Activated CD4-positive, alpha-beta T cell treated with anti-CD3 and anti-CD28 coated beads, Interleukin-2, Interleukin-4, amounts not matched to agents 100 ng/mL and 50 ng/mL, durations not matched to agents 16 hours and 8 hours (primary cell): ENCODE measurements at regions not wholly inside any gene's neighbourhood (a gene's known extent, or its start where the extent isn't known, plus 50 kb on each side); places are given as distances from the start of the nearest gene placed in this dataset.
"Not testable (repeated sequence)": the region's sequence is repeated elsewhere in the genome, so short reads cannot be mapped to it uniquely, and the experiment has no call there.

Experiments
- DNase-seq: peaks from one replicate; pipeline ENCODE4 v3.0.0-alpha.2; 2020; ENCODE audit warnings: low spot score

GRCh38 chr21:18831942-18832676, 428.5 kb upstream of the TMPRSS15 start:
- DNase-seq: no peak

DNA sequence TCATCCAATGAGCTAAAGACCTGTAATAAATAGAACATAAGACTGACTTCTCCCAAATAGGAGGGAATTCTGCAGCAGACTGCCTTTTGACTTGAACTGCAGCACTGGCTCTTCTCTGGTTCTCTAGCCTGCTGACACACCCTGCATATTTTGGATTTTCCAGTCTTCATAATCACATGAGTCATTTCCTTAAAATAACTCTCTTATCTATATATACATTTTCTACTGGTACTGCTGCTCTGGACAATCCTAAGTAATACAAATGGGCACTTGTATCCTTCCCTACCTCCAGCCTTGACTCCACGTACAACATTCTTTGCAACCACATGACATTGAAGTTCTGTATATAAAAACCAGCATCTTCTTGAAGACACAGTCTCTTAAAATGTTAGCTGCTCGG, 429.4 kb upstream of the TMPRSS15 start:
- DNase-seq: no peak

DNA sequence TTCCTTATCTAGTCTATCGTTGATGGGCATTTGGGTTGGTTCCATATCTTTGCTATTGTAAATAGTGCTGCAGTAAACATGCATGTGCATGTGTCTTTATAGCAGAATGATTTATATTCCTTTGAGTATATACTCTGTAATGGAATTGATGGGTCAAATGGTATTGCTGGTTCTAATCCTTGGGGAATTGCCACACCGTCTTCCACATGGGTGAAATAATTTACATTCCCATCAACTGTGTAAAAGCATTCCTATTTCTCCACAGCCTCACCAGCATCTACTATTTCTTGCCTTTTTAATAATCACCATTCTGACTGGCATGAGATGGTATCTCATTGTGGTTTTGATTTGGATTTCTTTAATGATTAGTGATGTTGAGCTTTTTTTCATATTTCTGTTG, 430.5 kb upstream of the TMPRSS15 start:
- not testable (repeated sequence) for DNase-seq

DNA sequence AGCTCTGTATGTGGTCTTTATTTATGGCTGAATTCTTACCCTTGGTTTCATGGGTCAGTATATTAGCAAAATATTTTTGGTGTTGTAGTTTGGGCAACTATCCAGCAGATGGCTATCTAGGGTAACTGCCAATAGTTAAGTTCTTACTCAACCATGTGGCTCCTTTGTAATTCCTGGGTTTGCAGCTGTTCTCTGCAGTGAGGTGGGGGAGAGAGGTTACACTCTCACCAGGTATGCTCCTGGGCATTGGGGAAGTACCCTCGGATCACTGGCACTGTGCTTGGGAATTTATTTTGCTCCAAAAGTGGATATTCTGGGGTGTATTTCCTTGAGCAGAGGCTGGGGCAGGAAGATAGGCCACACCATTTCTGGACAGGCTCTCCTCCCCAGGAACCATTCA, 436.7 kb upstream of the TMPRSS15 start:
- peak; percentile 15 for DNase-seq

- DNase-seq: not testable (repeated sequence)
These were observed 454.0 kb upstream of the TMPRSS15 start for GRCh38 chr21:18857606-18858005.

GRCh38 chr21:18869104-18869503, 465.5 kb upstream of the TMPRSS15 start:
- no peak for DNase-seq

- no peak for DNase-seq
These were observed 474.3 kb upstream of the TMPRSS15 start for GRCh38 chr21:18877917-18878316.

- no peak for DNase-seq
These were observed 484.5 kb upstream of the TMPRSS15 start for GRCh38 chr21:18887922-18888602.

DNA sequence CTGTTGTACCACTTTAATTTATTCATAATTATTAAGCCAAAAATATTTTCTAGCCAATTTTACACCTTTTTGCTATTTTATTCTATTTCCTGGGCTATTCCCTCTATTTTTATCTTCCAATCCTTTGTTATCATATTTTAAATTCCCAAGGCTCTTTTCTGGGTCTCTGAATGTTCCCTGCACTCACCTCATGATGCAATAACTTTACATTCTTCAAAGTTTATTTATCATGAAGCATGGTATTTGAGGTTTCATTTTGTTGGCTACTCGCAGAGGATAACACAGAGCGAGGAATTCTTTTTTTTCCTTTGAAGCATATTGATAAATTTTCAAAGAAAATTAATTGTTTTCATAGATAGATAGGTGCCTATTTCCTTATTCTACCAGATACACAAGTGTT, 489.8 kb upstream of the TMPRSS15 start:
- DNase-seq: no peak

- DNase-seq: no peak
These were observed 490.8 kb upstream of the TMPRSS15 start for GRCh38 chr21:18894387-18894786.

DNA sequence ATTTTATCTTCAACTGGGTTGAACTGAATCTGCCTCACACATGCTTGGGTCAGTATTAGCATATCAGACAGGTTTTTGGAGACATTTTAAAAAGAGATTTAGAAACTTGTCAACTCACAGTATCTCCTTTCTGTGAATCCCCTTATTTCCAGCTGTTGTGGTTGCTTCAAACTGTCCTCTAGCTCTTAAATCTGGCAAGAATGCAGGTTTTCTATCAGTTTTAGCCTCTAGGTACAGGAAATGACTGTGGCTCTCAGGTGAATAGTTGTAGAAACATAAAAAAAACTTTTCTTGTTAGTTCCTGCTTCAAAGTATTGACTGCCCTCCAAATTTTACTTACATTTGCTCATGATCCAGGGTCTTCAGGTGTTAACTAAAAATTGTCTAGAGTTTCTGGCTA, 495.7 kb upstream of the TMPRSS15 start:
- no peak for DNase-seq

DNA sequence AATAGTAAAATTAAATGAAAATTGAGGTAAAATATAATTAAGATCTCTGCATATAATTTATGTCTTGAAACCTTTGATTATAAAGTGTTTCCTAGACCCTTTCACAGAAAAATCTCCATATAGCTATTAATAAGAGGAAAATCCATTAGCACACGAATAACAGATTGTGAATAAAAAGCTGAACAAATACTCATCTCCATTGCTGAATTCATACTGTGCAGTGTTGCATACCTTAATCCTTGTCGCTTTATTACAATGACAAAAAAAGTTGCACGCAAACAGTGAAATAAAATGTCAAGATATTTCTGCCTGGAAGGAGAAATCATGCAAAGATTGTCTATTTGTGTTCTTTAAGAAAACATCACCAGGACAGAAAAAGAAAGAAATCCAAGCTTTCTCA, 499.1 kb upstream of the TMPRSS15 start:
- no peak for DNase-seq

GRCh38 chr21:18907076-18907475, 503.5 kb upstream of the TMPRSS15 start:
- DNase-seq: no peak

- no peak for DNase-seq
These were observed 505.1 kb upstream of the TMPRSS15 start for GRCh38 chr21:18908641-18909040.

DNA sequence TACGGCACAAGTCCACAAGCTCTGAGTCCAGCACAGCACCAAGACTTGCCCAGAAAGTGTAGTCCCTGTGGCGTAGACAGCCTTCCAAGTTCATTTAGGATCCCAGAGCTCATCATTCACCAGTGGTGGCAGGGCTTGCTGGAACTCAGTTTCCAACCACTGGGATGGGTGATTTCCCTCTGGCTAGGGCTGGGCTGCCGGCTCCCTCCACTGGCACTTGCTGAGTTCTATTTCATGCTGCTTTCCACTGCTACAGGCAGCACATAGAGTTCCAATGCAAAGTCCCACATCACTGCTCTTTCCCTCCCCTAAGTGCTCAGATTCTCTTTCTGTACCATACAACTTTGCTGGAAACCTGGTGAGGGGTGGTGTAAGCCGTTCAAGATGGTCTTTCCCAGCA, 510.3 kb upstream of the TMPRSS15 start:
- DNase-seq: no peak

DNA sequence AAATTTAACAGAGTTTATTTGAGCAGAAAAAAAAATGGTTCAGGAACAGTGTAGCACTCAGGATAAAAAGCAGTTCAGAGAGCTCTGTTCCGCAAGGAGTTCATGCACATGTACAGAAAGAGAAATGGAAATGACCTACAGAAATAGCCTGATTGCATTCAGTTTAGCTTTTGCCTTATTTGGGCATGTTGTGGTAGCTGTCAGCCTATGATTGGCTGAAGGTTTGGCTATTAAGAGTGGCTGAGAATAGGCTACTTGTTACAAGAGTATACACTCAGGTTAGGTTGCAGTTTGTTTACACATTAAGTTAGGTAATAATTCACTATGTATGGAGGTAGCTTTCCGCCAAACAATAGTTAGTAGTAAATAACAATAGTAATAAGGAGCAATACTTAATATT, 511.0 kb upstream of the TMPRSS15 start:
- no peak for DNase-seq

- DNase-seq: no peak
These were observed 514.0 kb upstream of the TMPRSS15 start for GRCh38 chr21:18917622-18918021.

DNA sequence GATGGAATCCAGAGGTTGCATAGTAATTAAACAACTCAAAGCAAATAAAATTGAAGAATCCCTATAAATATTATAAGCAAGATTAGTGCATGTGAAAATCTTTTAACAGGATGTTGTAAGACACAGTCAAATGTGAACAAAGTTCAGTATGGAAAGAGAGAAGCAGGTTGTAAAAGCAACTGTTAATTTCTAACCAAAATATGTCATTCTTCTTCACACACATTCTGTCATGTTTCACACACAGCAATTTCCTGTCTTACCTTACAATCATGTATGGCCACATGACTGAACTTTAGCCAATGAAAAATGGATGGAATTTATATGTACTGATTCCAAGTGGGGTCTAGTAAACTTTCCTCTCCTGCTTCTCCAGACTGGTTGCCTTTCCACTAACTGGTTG, 527.7 kb upstream of the TMPRSS15 start:
- no peak for DNase-seq

DNA sequence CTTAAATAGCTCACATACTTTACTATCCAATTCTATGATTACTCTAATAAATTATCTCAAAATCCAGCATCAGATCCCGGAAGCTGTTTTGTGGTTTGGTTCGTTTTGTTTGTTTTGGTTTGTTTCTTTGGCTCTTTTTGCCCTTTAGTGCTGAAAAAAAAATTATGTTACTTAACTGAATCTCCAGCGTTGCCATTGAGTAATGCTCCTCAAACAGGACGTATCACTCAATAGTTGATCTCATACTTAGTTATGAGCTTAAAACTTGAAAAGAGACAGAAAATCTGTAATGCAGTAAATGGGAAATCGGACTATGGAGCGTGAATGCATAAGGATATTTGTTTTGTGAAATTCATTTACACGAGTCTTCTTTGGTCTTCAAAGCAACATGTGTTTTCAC, 533.8 kb upstream of the TMPRSS15 start:
- no peak for DNase-seq

DNA sequence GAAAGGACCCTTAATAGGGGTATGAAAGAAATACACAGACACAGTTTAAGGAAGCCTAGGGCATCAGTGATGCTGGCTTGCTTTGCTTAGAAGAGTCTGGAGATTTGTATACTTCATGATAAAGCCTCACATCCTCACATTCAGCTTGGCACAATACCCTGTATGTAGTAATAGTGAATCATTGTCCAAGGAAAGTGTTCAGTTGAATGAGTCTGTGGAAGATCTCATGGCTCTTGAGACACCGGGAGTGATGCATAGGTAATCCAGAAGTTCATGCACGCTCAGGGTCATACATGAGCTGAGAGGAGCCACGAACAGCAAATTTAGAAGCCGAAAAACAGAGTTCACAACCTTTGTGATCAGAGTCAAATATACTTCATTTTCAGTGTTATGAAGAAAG, 537.2 kb upstream of the TMPRSS15 start:
- no peak for DNase-seq

- no peak for DNase-seq
These were observed 546.6 kb upstream of the TMPRSS15 start for GRCh38 chr21:18950045-18950740.

DNA sequence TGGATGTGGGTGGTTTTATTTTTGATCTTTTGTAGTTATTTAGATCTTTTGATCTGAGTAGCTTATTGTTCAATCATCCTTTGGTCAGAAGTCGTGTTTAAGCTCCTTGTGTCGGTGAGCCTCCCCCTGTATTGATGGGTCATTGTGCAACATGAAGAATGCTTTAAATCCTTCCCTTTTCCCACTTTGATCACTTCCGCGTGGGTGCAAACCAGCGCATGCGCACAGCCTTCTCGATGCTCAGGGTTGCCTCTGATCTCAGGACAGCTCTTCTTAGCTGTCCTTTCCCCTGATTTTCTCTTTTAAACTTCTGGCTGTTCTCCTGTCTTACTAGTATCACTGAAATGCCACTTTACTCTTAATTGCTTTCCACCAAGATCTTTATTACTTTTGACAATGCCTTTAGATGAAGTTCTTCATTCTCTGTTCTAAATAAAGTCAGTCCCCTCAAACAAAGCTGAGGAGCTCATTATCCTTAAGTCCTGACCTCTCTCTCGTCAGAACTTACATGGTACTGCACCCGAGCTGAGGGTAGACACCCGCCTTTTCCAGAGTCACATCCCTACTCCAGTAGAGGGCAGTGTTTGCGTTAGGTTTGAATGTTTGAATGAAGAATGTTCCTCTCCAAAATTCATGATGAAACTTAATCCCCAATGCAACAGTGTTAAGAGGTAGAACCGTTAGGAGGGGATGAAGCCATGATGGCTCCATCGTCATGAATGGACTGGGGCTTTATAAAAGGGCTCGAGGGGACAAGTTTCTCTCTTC, 547.9 kb upstream of the TMPRSS15 start:
- DNase-seq: peak; percentile 8
